Thyroid gland (tissue), 4 donors: ENCODE measurements at regions not wholly inside any gene's neighbourhood (a gene's known extent, or its start where the extent isn't known, plus 50 kb on each side); places are given as distances from the start of the nearest gene placed in this dataset.

ENCODE experiments used
- CTCF ChIP-seq, 6 experiments: fragments of 200-600 bp in 3 of 6; fragments of 450-650 bp in 3 of 6; sonication (generic) in 3 of 6; IDR thresholded peaks; one replicate each; pipeline ENCODE4 v1.5.1; 2016 to 2019; ENCODE audit warnings: antibody characterized with exemption in 6 of 6, mild to moderate bottlenecking in 2 of 6, inconsistent platforms in 1 of 6, moderate library complexity in 1 of 6
- POLR2A ChIP-seq, 2 donors: fragments of 450-650 bp; IDR thresholded peaks; one replicate each; pipeline ENCODE4 v1.6.1; 2017; ENCODE audit warnings: antibody characterized with exemption in 2 of 2, mild to moderate bottlenecking in 2 of 2, moderate library complexity in 1 of 2

GRCh38 chr12:73998894-73999293 is 538.7 kb upstream of the ATXN7L3B start:
- TF ChIP-seq CTCF (IDR thresholded peaks at IDR 0.05) (no peak), POLR2A (IDR thresholded peaks at IDR 0.05) (no peak)
